Activated CD4-positive, alpha-beta T cell treated with anti-CD3 and anti-CD28 coated beads, Interleukin-2, amount 50 U/mL, for 16 hours (primary cell): ENCODE measurements at regions not wholly inside any gene's neighbourhood (a gene's known extent, or its start where the extent isn't known, plus 50 kb on each side); places are given as distances from the start of the nearest gene placed in this dataset.

Experiments used
- DNase-seq: peaks from one replicate; pipeline ENCODE4 v3.0.0-alpha.2; 2020

DNA sequence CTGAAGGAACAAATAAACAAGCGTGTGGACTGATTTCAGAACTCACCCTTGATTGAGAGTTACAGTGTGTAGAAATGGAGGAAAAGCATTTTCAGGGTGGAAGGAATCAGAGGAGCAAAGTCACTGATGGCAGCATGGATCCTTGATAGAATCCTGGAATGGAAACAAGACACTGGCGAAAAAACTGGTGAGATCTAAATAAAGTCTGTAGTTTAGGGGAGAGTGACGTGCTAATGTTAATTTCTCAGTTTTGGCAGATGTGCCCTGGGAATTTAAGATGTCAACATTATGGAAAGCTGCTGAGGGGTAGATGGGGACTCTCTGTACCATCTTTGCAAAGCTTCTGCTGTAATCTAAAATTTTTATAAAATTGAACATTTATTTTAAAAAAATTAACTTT lies 378.0 kb downstream of the UQCRFS1 start:
- DNase-seq = no peak

DNA sequence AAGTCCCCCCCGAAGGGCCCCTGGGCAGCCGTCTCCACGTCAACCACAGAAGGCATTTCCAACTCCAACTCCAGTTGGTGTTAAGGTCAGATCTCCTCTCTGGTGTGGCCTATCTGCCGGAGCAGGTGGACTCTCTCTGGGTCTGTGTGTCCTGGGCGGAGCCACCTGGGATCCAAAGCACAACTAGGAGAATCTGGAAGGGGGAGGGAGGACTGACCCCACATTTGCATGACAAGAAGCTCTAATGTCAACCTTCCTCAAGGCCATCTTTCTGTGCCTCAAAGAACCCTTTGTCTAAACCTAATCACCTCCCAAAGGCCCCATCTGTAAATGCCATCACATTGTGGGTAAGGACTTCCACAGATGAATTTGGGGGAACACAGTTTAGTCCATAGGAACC lies 381.5 kb downstream of the UQCRFS1 start:
- no peak for DNase-seq

DNA sequence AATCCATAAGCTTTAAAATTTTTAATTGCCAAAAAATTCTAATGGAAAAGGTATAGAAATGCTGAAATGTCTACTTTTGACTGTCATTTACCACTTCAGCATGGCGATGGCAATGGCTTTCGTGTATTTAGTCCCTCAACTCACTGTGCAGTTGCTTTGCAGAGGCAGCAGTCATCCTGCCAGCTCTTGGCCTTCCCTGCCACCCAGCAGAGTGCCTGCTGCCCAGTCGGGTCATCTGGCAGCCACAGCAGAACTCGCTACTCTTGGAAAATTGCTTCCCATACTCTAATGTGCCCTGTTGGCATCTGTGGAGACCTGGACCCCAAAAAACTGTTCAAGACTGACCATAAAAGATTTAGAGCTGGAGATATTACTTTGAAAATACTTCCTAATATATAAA lies 383.2 kb downstream of the UQCRFS1 start:
- no peak for DNase-seq

DNA sequence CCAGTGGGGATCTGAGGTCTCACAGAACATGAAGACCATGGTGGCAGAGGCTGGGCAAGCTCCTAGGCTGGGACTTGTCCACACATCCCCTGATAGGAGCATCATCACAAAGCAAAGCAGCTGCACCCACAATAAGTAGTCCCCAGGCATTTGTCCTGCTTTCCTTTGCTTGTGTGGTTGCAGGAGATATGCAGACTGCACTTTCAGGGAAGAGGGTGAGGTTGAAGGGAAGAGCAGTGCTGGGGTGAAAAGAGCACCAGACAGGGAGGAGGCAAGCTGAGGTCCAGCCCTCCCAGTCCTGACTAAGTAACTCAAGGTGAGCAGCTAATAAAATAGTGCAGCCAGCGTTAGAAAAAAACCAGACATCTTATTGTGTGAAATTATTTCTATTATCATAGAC lies 383.6 kb downstream of the UQCRFS1 start:
- no peak for DNase-seq

DNA sequence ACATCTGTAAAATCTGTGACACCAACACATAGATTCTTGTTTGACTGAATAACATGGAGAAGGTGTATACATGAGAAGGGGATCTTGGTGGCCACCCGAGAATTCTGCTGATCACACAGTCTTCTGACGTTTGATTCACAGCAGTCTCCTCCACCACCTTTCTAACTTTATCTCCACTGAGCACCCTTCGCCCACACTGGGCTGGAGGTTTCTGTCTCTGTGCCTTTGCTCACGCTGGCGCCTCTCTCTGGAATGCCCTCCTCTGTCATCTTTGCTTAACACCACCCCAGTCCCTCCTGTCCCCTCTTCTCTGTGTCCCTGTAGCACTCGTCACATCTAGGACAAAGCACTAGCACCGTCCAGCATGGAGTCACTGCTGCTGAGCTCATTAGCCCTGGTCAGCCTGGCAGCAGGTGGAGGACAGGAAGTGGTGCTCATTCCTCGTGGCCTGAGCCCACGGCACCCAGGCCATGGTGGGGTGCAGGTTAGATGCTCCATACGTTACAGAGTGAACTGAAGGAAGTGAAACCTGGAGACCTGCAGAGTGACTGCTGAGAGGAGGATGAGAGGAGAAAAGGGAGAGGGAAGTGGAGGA lies 384.6 kb downstream of the UQCRFS1 start:
- DNase-seq = no peak

DNA sequence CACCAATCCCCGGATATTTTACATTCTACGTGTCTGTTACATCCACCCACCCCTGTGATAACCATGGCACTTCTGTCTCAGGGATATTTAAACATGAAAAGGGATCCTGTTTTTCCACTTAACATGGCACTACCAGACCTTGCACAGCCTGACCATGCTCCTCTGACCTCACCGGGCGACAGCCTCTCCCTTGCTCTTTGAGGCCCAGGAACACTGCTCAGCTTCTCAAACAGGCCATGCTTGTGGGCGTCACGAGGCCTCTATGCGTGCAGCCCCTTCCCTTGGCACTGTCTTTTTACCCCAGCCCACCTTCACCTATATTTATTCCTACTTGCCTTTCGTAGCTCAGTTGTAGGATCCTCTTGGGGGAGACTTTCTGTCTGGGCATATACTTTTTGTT lies 385.6 kb downstream of the UQCRFS1 start:
- no peak for DNase-seq

- DNase-seq = no peak
These were observed 389.5 kb downstream of the UQCRFS1 start for GRCh38 chr19:28823338-28823961.

DNA sequence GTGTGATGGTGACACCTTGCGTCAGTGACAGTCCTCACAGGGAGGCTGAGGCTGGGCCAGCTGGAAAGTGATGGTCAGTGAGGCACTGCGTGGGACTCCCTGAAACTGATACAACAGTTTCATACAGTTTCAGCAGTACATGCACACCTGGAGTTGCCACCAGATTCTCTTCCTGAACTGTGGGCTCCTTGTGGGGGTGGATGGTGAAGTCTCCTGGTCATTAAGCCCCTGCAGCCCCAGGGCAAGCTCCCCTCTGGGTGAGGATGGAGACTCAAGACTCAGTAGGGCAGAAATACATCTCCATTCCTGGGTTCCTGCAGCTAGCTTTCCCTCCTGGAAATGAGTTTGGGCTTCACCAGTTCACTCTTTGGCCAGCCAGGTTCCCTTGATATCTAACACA lies 392.7 kb downstream of the UQCRFS1 start:
- DNase-seq = no peak

DNA sequence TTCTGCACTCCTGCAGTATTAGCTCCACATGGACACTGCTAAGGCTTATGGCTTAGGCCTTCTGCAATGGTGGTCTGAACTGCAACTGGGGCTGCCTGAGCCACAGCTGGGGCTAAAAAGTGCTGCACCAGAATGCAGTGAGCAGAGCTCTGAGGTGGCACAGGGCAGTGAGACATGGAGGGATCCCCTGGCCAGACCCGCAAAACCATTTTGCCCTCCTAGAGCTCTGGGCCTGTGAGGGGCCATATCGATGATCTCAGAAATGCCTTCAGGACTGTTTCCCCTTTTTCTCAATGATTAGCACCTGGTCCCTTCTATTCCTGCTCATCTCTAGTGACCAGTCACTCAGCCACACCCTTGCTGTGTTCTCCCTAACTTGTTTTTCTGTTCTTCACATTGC lies 397.7 kb downstream of the UQCRFS1 start:
- DNase-seq = no peak

GRCh38 chr19:28794301-28794700 lies 418.6 kb downstream of the UQCRFS1 start:
- no peak for DNase-seq

- no peak for DNase-seq
These were observed 419.4 kb downstream of the UQCRFS1 start for GRCh38 chr19:28793391-28794168.

- no peak for DNase-seq
These were observed 427.0 kb downstream of the UQCRFS1 start for GRCh38 chr19:28785971-28786370.

DNA sequence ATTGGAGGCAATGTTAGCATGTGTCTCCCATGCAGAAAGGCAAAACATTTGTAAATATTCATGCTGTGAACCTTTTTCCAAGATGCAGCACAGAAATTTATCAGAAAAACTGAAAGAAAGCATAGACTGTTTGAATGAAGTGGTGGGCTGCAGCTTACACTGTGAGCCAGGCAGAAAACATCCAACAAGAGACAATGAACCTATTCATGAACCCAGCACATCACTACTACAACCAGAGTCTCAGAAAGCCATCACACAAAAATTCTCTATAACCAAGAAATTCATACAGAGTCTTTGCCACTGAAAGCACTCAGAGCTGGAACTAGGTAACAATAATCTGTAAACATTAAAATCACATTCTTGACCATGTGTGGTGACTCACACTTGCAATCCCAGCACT lies 448.9 kb downstream of the UQCRFS1 start:
- no peak for DNase-seq

DNA sequence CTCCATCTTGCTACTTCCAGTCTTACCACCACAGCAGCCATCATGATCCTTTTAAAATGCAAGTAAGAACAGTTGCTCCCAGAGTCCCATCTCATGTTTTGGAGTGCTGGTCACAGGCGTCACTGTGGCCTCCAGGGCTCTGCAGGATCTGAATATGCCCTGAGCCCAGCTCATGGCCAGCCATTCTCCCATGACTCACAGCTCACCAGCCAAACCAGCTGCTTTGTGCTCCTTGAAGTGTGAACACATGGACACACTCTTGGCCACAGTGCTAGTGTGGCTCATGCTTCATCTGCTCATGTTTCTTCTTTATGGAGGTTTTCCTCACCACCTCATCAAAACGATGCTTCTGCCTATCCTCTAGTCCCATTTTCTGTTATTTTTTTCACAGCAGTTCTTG lies 466.5 kb downstream of the UQCRFS1 start:
- DNase-seq = no peak

GRCh38 chr19:28744943-28745342 lies 468.0 kb downstream of the UQCRFS1 start:
- no peak for DNase-seq

DNA sequence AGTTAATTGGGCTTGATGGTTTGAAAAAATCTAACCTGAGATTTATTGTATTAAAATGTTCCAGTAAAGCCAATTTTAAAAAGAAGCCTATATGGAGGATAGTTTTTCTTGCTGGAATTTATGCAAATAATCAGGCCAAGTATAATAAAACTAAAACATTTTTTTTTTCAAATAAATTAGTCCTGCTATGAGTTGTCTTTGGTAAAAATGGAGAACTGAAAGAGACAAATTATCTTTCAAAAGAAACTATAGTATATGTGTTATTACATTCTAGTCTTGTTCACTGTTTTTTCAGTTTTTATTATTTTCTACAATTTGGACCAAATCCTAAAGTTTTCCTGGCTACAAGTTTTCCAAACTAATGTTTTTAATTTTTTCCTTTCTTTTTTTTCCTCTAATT lies 468.9 kb downstream of the UQCRFS1 start:
- DNase-seq = no peak

GRCh38 chr19:28737021-28737895 lies 475.7 kb downstream of the UQCRFS1 start:
- DNase-seq = peak; percentile 38

GRCh38 chr19:28736528-28736927 lies 476.4 kb downstream of the UQCRFS1 start:
- no peak for DNase-seq

DNA sequence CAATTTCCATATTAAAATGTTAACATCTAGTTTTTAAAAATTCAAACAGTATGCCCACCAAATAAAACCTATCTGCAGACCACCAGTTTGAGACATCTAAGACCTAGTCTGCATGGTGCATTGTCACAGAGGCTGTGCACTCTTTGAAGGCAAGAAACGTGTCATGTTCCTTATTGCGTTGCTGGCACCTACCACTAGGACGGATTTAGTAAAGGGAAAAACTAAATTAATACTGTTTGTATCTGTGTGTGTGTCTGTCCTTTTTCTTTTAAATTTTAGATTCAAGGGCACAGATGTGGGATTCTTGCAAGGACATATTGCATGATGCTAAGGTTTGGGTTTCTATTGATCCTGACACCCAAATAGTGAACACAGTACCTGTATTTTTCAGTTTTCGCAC lies 481.4 kb downstream of the UQCRFS1 start:
- DNase-seq = no peak

DNA sequence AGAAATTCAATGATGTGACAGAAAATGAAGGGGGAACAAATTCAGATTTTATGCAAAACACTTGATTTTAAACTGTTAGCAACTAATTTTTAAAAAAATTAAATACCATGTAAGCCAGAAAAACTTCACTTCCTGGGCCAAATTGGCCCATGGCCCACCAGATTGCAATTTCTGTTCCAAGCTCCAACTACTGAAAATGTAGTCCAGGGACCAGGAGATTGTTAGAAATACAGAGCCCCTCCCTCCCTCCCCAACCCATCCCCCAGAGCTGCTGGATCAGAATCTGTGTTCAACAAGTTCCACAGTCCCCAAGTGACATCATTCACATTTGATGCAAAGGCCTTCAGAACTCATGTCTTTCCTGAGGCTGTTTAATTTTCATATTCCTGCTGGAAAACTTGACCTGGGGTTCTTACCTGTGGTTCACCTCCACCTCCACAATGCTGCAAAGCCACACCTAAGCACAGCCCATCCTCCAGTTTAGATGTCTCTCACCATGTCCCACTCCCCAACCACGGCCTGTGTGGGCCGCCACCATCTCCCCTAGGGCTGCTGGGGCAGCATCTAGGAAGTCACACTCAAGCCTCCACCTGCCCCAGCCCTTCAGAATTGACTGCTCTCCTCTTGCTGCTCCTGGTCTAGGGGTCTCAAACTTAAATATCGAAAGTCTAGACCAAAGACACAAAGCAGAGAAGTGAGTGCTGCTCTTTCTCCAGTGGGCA lies 482.0 kb downstream of the UQCRFS1 start:
- DNase-seq = no peak

DNA sequence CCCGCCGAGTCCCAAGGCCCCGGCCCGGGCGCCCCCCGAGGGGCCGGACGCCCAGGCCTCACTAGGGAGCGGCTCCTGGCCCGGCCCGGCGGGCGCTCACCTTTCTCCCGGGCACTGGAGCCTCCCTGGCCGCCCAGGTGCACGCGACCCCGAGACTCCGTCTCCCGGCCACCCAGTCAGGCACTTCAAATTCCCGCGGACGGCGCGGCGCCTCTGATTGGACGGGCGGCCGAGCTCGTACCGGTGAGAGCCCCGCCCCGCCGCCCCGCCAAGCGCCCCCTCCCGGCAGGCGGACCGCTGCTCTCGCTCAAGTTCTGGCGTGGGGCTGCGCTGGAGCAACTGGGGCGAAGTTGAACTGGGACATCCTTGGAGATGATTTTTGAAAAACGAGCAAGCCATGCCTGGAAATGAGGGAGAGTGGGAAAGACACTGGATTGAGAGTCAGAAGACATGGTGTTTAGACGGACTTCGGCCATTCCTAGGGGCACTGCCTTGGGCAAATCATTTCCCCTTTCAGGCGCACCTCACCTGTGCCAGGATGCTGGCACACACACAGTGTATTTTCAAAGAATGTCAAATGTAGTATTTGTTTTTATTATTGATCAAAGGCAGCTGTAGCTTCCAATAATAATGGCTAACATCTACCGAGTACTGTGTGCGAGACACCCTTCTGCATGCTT lies 485.3 kb downstream of the UQCRFS1 start:
- peak; percentile 17 for DNase-seq
